DOHH2 (cell line): ENCODE measurements at regions not wholly inside any gene's neighbourhood (a gene's known extent, or its start where the extent isn't known, plus 50 kb on each side); places are given as distances from the start of the nearest gene placed in this dataset.
"Not testable (repeated sequence)": the region's sequence is repeated elsewhere in the genome, so short reads cannot be mapped to it uniquely, and the experiment has no call there.

Experiments used
- EZH2phosphoT487 ChIP-seq: fragments of 200-600 bp; sonication (generic); IDR thresholded peaks from 2 replicates; pipeline ENCODE4 v1.6.1; 2017; ENCODE audit warnings: borderline replicate concordance, mild to moderate bottlenecking, antibody characterized with exemption, low read length, moderate library complexity, mixed read lengths
- TF ChIP-seq, protein P1 (sequence below): fragments of 200-600 bp; sonication (generic); IDR thresholded peaks from one replicate; pipeline ENCODE4 v1.5.1; 2014; ENCODE audit warnings: antibody characterized with exemption, mild to moderate bottlenecking, low read depth, low read length; ENCODE audit not compliant: poor library complexity, severe bottlenecking

GRCh38 chr2:95666636-95667035 lies 74.8 kb downstream of the TRIM43 start:
- TF ChIP-seq, protein P1, sequence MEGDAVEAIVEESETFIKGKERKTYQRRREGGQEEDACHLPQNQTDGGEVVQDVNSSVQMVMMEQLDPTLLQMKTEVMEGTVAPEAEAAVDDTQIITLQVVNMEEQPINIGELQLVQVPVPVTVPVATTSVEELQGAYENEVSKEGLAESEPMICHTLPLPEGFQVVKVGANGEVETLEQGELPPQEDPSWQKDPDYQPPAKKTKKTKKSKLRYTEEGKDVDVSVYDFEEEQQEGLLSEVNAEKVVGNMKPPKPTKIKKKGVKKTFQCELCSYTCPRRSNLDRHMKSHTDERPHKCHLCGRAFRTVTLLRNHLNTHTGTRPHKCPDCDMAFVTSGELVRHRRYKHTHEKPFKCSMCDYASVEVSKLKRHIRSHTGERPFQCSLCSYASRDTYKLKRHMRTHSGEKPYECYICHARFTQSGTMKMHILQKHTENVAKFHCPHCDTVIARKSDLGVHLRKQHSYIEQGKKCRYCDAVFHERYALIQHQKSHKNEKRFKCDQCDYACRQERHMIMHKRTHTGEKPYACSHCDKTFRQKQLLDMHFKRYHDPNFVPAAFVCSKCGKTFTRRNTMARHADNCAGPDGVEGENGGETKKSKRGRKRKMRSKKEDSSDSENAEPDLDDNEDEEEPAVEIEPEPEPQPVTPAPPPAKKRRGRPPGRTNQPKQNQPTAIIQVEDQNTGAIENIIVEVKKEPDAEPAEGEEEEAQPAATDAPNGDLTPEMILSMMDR, result not testable (repeated sequence)
- not testable (repeated sequence) for TF ChIP-seq EZH2phosphoT487
